GM23338 (cell line): ENCODE measurements at regions not wholly inside any gene's neighbourhood (a gene's known extent, or its start where the extent isn't known, plus 50 kb on each side); places are given as distances from the start of the nearest gene placed in this dataset.

Experiments used
- CTCF ChIP-seq, 2 experiments: fragments of 200-600 bp in 1 of 2; sonication (generic) in 1 of 2; conservative IDR thresholded peaks; 2 replicates each; pipeline versions ENCODE4 v1.5.1 to v1.6.1; 2016 to 2017; ENCODE audit warnings: antibody characterized with exemption in 2 of 2, low read depth in 2 of 2, mild to moderate bottlenecking in 2 of 2, moderate library complexity in 1 of 2
- POLR2AphosphoS5 ChIP-seq: IDR thresholded peaks from 2 replicates; pipeline ENCODE4 v1.6.1; 2016; ENCODE audit warnings: antibody characterized with exemption, low read depth

DNA sequence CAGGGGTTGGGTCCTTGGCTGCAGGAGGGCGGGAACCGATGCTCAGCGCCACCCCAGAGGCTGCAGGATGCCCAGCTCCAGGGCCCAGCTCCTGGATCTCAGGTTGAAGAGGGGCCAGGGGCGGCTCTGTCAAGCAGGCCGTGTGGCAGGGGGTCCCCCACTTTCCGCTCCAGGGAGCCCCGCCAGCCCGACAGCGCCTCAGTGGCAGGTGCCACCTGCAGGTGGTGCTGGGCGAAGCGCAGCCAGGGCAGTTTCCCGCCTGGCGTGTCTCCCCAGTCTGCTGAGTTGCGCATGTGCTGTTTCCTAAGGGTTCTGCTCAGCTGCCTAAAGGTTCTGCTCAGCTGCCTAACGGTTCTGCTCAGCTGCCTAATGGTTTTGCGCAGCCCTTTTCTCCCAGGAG lies 442.1 kb downstream of the POTEH start:
- TF ChIP-seq POLR2AphosphoS5: no peak
- no peak for TF ChIP-seq CTCF (conservative IDR thresholded peaks at IDR 0.05; ENCODE audit: low read depth in 2 of 2)
